HCEC 1CT (cell line): ENCODE measurements at regions not wholly inside any gene's neighbourhood (a gene's known extent, or its start where the extent isn't known, plus 50 kb on each side); places are given as distances from the start of the nearest gene placed in this dataset.

Source experiments
- DNase-seq: peaks from one replicate; pipeline ENCODE4 v3.0.0-alpha.2; 2017

DNA sequence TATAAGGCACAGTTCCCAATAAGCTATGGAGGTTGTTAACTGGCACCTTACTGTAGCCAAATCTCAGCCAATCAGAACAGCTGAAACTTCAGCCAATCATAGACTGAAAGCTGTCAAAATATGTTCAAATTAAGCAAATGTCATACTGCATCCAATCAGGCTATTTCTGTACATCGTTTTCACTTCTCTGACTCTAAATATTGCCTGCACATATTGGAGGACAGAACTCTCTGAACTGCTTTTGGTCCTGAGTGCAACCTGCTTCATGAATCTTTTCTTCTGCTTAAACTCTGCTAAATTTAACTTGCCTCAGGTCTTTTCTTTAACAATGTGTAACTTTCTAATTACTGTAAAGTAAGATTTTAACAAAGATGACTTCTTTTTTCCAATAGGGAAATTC, 1198.9 kb upstream of the PCDH7 start:
- DNase-seq = no peak

DNA sequence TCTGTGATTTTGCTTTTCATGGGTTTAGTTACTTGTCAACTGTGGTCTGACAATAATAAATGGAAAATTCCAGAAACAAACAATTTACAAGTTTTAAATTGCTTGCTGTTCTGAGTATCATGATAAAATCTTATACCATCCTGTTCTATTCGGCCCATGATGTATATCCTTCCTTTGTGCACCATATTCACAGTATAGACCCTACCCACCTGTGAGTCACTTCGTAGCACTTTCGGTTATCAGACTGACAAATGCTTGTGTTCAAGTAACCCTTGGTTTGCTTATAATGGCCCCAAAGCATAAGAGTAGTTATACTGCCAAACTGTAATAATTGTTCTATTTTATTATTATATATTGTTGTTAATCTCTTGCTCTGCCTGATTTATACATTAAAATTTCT, 1183.4 kb upstream of the PCDH7 start:
- no peak for DNase-seq

DNA sequence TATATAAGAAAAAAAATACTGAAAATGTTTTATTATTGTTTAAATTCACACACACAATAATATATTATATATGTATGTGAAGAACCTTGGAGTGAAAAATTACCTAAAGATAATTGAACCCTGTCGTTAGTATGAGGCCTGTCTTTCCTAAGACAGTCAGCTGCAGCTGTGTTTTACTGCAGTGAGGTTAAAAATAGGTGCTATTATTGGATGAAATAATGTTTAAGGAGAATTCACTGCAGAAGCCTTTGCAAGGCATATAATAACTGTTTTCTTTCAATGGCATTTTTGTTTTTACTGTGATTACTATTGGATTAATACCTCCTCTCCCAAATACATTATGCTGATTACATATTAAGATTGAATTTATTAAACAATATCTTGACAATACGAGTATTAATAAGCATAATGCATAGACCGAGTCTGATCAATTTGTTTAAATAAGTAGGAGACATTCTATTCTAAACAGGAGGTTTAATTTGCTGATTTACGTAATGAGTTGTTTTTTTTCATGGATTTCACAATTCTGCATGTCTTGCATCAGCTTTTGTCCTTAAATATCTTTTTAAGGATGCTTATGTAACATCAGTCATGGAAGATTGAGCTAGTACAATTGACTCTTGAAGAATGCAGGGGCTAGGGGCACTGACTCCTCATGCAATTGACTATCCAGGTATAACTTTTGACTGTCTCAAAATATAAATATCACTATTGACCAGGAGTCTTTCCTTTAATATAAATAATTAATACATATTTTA, 1181.1 kb upstream of the PCDH7 start:
- DNase-seq = no peak

DNA sequence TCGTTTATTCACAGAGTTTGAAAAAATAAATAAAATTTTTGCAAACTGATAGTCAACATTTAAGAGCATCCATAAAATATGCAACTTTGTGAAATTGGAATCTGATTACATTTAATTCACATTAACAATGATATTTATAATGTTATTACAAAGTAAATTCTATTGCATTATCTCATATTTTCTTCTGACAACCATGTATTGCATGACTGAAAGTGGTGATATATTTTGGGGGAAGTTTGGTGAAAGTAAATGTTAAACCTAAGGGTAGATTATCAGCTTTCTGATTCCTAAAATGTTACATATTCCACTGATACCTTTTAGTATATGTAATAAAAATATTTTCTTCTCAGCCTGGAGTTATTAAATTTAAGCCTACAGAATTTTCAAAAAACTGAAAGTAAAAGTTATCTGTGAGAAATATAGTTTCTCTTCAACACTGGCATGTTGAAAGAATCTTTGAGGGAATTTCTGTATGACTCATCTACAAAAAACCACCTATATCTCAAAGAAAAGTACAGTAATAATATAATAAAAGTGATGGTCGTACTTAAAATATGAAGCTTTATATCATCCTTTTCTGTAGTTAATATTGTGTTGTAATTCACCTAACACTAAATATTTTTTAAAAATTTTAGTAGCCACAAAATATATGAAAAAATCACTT, 1179.6 kb upstream of the PCDH7 start:
- DNase-seq = no peak

DNA sequence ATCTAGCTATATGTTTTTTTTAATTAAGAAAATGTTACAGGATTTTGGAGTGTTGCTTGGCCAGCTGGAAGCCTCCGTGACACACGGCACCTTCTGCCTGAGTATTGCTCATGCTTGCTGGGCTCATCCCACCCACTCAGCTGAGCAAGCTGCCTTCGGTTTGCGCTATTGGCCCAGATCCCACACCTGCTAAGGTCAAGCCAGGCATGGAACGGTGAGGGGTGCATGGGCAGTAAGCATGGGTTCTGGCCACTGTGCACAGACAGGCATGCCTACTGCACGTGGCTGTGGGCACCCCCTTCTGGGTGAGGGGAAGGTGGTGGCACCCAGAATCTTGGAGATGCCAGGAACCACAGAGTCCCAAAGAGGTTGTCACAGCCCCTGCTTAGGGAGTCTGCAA, 1178.4 kb upstream of the PCDH7 start:
- DNase-seq = no peak

DNA sequence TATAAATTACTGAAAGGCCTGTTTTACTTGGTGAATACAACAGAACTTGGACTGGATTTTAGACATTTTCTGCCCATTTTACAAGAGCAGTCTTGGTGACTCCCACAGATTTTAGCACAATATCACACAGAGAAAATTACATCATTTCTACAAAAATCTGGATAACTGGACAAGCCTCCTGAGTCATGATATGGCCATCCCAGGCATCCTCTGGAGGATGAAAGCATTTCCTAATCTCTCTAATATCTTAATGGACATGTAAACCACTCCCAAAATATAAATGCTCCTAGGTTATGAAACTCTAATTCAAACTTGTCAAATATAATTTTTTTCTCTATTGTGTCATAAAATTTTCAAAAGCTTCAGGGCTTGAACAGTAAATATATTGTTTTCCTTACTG, 1170.8 kb upstream of the PCDH7 start:
- DNase-seq = no peak

DNA sequence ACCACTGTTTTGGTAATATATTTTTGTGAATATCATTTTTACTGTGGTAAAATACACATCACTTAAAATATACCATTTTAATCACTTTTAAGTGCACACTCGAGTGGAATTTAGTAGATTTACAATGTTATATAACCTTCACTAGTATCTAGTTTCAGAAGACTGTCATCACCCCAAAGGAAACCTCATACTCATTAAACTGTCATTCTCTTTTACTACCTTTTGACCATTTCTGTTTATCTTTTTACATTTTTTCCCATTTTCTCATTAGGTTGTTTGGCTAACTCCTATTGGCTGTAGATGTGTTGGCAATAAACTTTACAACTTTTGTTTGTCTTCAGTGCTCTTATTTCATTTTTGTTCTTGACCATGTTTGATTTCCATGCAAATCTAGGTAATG, 1168.3 kb upstream of the PCDH7 start:
- no peak for DNase-seq

DNA sequence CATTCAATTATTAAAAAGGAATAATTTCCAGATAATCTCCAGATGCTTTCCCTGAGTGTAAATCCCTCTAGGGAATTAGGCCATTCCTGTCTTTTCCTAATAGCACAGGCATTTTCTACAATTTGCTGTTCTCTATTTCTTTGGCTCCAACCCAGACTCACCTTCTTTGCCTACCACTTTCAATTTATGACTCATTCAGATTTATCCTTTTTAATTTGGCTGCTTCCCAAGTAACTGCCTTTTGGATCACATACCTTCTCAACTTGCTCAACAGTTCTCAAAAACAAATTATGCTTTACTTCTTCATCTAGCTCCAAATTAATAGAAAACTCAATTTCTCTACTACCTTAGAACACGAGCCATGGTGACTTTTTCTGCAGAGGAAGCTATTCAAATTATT, 1166.3 kb upstream of the PCDH7 start:
- no peak for DNase-seq

DNA sequence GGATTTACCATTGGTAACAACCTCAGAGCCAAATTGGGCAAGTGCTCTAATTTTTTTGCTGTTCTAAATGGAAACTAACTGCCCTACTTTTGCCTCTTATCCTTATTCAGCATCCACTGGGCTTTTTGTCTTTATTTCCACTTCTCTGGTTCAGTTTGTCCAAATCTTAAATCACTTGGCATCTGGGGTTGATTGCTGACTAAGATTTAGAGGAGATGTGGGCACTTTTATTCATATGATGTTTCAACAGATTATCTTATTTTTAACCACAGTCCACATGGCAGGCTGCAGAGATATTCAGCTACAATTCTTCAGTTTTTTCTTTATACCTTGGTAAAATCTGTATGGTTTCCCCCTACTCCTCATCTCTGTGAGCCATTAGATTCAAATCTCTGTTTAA, 1161.4 kb upstream of the PCDH7 start:
- no peak for DNase-seq

DNA sequence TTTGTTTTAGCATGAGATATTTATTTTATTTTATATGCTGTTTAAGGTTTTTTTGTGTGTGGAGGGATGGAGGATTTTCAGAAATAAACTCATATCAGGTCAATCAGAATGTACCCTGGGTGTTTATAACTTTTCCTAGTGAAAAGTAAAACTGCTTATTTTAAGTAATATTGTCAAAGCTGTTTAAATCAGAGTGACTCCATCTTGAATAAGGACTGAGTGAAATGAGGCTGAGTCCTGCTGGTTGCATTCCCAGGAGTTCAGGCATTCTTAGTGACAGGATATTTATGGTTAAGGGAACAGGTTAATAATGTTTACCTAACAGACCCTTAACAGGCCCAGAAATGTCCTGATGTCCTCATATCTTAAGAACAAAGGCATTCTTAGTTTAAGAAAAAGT, 1160.9 kb upstream of the PCDH7 start:
- DNase-seq = no peak

DNA sequence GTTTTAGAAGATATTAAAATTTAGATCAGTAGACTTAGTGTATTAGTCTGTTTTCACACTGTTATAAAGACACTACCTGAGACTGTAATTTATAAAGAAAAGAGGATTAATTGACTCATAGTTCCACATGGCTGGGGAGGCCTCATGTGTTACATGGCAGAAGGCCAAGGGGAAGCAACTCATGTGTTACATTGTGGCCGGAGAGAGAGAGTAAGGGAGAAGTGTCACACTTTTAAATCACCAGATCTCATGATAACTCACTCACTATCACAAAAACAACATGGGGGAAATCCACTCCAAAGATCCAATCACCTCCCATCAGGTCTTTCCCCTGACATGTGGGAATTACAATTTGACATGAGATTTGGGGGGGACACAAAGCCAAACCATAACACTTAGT, 1159.7 kb upstream of the PCDH7 start:
- DNase-seq = no peak

DNA sequence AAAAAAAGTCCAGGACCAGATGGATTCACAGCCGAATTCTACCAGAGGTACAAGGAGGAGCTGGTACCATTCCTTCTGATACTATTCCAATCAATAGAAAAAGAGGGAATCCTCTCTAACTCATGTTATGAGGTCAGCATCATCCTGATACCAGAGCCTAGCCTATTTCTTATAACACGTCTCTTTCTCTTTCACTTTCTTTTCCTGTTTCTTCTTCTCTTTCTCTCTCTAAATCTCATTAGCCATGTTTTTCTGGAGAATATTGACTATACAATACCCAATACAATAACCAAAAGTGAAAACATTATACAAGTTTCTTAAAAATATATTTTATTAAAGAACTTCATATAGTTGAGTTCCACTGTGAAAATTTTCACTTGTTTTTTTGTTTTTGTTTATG, 1154.9 kb upstream of the PCDH7 start:
- DNase-seq = no peak

DNA sequence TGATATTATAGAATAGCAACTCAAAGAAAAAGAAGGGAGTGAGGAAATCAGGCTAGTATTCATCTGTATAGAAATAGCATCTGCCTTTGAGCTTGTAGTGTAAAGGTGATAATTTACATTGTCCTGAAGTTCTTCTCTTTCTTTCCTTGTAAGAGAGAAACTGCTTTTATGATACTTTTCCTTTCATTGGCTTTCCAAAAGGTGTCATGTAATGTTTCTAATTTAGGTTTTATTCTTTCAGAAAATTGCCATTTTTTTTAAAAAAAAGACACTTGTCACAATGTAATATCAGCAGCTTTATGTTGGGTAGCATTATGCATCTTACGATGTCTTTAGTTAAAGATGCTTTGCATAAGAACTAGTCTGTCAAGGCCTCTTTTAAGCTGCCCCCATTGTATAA, 1153.8 kb upstream of the PCDH7 start:
- DNase-seq = no peak

DNA sequence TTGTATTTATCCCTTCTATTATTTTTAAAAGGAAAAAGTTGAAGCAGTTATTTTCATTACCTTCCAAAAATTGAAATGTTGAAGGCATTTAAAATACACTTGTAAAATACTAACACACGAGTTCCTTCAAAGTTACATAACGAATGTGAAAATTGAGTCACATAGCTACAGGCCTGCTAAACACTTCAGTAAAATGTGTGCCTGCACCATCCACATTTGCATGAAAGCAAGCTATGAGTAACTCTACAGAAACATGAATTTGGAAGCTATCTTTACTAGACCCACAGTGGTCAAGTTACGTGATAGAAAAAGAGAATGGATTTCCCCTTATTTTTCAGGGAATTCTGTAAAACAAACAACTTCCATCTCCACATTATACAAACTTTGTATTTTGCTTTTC, 1148.8 kb upstream of the PCDH7 start:
- no peak for DNase-seq

DNA sequence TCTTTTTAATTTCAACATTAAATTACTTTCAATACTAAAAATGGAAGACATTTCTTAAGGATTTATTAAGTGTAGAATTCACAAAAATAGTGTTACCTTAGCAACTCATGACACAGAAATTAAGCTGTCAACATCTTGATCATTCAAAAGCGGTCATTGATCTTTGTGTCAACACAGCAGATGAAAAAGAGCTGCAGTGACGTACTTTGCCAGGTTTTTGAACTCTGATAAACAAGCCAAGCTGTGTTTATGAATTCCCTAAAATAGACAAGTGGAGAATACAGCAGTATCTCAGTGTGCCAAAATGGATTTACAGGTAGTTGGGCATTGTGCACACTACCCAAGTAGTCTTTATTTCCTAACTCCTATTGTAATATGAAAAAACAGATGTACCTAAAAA, 1141.8 kb upstream of the PCDH7 start:
- no peak for DNase-seq

DNA sequence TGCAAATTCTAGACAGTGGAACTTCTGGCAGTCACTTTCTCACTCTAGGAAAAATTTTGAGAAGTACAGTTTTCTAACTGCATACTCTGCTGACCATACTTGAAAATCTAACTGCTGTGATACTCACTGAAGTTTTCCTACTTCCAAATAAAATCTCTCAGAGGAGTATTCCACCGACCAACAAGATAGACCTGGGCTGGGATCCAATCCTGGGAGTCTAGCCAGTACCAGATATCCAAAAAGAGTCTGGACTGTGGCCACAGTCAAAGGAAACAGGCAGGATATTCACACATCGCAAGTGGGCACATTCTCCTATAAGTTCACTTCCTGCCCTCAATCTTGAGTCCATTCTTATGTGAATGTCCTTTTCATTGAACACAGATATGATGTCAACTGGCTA, 1138.7 kb upstream of the PCDH7 start:
- DNase-seq = no peak

DNA sequence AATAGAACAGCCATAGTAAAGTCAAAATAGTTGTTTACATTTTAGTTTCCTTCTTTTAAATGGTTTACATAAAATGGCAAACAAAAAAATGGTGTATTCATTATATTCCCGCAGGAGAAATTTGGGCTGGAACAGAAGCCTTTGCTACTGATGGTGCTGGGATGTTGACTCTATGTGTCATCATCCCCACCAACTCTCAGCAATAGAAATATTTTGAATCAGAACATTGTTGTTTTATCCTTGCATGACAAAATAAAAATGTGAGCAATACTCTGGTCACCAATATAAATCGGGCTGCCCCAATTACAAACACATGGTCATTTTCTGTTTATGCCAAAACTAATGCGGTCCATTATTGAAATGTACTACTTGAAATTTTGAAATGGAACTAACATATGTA, 1131.6 kb upstream of the PCDH7 start:
- no peak for DNase-seq

DNA sequence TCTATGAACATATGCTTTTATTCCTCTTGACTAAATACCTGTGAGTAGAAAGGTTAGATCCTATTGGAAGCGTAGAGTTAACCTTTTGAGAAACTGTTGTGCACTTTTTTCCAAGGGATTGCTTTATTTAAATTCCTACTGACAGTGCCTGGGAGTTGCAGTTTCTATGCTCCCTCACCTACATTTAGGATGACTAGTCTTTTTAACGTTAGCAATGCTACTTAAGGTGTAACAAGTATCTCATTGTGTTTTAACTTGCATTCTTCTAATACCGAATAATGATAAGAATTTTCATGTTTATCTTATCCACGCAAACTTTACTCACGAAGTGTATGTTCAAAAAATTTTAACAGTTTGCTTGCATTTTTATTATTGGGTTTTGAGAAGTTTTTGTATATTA, 1123.9 kb upstream of the PCDH7 start:
- DNase-seq = no peak

DNA sequence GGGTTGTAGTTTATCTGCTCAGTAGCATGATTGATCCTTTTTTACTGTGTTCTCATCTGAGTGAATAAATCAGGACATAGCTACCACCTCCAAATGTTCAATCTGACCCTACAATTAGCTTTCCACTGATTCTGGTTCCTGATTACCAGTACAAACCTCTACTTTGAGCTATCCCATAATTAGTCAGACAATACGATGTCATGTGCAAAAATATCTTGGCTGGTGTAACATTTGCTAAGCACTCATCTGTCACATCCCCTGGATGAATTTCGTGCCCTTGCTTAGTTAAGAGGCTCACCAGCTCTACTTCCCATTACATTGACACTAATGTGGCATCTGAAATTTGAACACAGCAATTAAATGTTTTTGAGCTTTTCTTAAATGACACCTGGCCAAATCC, 1101.0 kb upstream of the PCDH7 start:
- DNase-seq = no peak

DNA sequence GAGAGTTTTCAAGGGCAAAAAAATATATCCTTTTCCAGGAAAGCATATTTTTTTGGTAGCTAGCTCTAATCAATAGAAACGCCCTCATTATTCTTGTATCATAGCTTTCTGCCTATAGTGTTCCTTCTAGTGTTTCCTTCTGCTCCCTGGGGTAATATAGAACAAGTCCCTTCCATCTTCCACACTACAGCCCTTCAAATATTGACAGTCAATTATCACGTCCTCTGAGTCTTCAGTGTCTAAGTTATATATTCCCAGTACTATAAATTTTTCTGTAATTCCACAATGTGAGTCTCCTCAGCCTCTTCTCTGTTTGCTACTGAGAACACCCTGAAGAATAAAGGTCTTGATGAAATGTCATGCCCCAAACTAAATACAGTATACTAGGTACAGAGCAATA, 1088.0 kb upstream of the PCDH7 start:
- no peak for DNase-seq

DNA sequence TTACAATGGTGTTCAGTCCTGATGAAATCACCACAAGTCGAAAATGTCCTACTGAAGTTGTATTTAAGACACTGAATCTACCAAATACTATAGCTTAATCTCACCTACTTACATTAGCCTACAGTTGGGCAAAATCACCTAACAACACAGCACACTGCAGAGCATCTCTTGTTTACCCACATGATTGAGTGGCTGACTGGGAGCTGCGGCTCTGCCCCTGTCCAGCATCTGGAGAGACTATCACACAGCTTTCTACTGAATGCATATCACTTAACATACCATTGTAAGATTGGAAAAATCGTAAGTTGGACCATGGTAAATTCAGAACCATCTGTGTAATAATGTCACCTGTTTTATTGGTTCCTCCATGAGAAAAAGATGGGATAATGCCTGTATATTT, 1083.2 kb upstream of the PCDH7 start:
- DNase-seq = no peak

DNA sequence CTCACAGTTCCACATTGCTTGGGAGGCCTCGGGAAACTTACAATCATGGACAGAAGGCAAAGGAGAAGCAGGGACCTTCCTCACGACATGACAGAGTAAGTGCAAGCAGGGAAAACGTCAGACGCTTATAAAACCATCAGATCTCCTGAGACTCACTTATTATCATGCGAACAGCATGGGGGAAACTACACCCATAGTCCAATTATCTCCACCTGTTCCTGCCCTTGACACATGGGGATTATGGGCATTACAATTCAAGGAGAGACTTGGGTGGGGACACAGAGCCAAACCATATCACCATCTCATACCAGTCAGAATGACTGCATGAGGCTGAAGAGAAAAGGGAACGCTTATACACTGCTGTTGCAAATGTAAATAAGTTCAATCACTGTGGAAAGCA, 1066.9 kb upstream of the PCDH7 start:
- no peak for DNase-seq

DNA sequence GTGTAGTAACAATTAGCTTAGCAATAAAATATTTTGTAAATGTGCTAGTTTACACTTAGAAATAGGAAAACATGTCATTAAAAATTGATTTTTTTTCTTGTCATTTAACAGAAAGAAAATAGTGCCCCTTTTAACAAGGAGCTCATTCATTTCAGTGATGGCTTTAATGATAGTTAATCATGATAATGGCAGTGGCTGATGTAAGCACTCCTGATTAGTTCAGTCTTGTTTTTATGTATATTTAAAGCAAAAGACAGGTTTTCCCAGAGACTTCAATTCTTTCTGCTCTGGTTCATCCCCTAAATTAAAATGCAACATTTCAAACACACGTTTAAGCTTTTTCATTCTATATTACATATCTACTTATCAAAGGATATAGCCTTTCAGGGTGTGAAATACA, 1039.5 kb upstream of the PCDH7 start:
- DNase-seq = no peak

DNA sequence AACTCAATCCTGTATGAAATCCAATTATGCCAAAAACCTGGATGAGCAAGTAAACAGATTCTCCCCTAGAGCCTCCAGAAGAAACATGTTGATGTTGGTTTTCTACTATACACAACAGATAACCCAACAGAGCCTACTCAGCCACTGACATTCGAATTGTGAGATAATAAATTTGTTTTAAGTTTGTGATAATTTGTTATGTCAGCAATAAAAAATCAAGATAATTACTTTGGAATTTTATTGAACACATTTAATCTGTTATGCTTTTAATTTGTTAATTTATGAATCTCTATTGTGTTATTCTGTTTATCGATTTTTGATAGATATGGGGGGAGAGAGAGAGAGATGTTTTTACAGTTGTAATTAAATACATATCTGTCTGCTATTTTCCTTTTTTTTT, 1016.1 kb upstream of the PCDH7 start:
- no peak for DNase-seq

DNA sequence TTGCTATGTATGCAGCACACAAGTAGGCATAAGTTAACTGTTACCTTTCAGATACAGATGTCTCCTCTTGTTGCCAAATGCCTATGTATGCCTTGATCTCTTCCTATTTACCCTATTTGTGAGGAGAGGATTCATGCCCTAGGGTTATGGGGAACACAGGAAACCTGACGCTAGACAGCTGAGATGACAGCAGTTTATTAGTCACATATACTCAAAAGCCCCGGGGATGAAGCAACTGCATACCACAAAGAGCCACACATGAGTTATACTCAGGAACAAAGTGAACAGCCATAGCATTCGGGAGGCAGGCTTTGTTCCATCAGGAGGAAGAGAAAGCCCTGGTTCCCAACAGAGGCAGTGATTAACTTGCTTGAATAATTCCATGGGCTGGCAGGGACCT, 1011.7 kb upstream of the PCDH7 start:
- no peak for DNase-seq
